ENCODE measurements at regions not wholly inside any gene's neighbourhood (a gene's known extent, or its start where the extent isn't known, plus 50 kb on each side); places are given as distances from the start of the nearest gene placed in this dataset.

DNA sequence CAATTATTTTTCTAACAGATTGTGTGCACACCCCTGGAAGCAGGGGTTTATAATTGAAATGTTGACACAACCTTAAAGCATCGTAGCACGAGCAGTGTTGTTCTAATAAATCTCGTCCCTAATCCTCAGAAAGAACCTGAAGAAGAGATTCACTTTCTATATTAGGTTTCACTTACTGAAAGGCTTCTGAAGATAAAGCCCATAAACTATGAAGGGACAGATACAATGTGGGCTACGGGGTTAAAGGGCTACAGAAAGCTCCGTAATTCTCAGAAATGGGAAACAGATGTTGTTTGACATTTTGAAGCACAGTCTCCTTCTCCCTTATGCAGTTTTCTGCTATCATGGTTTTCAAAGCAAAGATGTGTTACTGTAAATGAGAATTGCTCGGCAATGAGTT is 479.6 kb downstream of the GATA3 start:
- DNase-seq (ENCODE audit: low read depth, low spot score), result no peak
- no peak overlapping the region for H3K4me3 ChIP-seq (ENCODE audit: low read length)

DNA sequence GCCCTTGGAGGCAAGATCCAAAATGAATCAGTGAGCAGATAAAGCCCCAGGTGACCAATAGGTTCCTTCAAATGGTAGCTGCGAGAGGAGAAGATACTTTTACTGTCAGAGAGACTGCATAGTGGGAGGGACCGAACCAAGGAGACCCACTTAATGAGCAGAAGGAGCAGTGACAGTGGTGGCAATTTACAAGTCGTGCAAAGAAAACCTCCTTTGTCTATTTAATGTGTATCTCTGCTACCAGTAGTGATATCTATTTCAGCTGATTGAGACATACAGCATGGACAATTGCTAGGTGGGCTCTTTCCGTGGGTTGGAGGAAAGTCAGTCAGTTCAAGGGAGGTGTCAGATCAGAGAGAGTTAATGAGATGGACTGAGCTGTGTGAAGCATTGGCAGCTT is 480.4 kb downstream of the GATA3 start:
- DNase-seq (ENCODE audit: low read depth, low spot score), result no peak
- no peak overlapping the region for H3K4me3 ChIP-seq (ENCODE audit: low read length)

DNA sequence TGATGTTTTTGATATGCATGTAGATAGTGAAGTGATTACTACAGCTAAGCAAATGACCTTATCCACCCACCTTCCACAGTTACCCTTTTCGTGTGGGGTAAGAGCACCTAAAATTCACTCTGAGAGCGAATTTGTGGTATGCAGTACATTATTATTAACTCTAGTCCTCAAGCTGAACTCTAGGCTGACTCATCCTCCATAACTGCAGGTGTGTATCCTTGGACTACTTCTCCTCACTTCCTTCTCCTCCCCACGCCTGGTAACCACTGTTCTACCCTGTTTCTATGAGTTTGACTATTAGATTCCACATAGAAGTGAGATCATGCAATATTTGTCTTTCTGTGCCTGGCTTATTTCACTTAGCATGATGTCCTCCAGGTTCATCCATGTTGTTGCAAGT is 484.6 kb downstream of the GATA3 start:
- H3K4me3 ChIP-seq (ENCODE audit: low read length), result no peak overlapping the region
- no peak for DNase-seq (ENCODE audit: low read depth, low spot score)

DNA sequence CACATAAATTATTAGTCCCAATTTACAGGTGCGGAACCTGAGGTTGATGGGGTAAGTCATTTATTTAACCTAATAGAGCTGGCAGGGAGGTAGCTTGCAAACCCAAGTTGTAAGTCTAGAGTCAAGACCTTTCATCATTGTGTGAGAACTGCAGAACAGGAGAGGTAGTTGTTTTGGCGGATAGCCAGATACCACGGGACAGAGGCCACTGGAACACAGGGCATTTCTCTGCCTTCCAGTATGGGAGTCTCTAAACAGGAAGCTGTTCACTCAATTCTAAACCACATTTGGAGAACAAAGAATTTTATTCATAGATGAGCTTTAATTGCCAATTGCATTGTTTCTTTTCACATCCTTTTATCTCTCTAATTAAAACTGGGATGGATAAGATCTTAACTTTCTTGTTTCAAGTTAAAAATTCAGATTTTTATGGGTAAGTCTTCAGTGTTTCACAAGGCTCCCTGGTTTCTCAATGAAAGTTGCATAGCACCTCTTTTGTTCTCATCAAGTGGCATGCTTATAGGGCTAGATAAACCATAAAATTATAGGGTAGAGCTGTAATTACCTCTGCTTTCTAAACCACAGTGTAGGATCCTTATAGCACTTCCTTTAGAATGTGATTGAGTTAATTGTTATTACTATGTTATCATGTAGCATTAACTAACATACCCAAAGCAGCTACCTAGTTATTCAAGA is 489.0 kb downstream of the GATA3 start:
- peak; percentile 40 for DNase-seq (ENCODE audit: low read depth, low spot score)
- H3K4me3 ChIP-seq (ENCODE audit: low read length), result no peak overlapping the region

DNA sequence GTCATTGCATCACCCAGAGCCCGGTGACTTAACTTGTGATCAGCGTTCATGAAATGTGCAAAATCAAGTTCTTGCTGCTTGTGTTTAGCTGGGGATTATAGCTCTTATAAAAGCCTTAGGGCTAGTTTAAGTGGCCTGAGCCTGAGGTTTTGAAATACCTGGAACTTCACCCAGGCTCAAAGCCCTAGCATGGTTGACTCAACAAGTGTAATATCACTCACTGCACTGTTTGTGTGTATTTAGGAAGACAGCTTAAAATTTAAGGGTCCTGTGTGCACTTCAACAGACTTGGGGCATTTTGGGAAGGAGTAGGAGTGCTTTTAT is 489.5 kb downstream of the GATA3 start:
- DNase-seq (ENCODE audit: low read depth, low spot score), result no peak
- no peak overlapping the region for H3K4me3 ChIP-seq (ENCODE audit: low read length)

DNA sequence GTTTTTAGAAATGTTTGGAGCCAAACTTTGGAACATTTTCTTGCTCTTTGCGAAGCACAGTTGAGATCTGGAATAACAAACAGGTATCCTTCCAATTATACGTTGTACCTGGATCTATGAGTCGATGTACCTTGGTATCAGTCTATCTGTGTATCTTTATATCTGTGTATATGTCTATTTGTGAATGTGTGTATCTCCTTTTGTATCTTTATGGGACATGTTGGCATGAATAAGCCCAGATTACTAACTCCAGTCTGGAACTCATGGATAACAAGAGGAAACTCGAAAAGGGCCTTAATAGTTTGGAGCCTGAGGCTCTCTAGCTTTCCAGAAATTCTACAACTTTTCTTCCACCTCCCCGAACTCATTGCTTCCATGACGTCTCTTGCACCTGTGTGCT is 490.0 kb downstream of the GATA3 start:
- no peak for DNase-seq (ENCODE audit: low read depth, low spot score)
- H3K4me3 ChIP-seq (ENCODE audit: low read length), result no peak overlapping the region

DNA sequence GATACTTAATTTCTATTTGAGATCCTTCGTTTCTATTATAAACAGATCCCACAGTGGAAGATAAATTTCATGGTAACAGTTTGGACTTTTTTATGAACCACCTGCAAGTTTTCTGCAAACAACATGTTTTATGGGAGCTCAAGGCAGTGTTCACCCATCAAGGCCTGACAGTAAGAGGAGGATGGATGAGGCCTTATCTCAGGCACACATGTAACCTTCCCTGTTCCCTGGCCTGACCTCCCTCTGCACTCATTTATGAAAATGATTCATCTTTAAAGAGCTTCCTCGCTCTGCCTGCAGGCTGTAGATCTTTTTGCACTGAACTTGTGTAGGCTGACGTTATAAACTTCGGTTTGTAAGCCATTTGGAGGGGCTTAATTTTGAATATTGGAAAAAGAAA is 500.1 kb downstream of the GATA3 start:
- H3K4me3 ChIP-seq (ENCODE audit: low read length), result no peak overlapping the region

DNA sequence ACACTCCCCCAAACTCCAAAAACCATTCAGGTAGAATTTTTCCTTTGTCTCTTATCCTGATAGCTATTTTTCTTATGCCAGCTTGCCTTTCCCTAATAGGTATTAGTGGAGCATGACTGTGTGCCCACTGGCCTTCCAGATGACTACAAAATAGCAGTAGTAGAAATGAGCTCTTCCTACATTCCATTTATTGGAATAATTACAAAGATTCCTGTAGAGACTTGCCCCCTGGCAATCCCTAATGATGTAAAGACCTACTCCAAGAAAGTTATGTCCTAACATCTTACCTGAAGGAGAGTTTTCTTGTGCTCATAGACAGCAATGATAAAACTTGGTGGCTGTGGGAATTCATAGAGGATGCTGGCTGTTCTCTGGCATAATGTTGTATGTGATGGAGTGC is 501.8 kb downstream of the GATA3 start:
- no peak for DNase-seq (ENCODE audit: low read depth, low spot score)
- H3K4me3 ChIP-seq (ENCODE audit: low read length), result no peak overlapping the region

More for the DNA sequence above, 500.1 kb downstream of the GATA3 start:
- no peak for DNase-seq (ENCODE audit: low read depth, low spot score)

DNA sequence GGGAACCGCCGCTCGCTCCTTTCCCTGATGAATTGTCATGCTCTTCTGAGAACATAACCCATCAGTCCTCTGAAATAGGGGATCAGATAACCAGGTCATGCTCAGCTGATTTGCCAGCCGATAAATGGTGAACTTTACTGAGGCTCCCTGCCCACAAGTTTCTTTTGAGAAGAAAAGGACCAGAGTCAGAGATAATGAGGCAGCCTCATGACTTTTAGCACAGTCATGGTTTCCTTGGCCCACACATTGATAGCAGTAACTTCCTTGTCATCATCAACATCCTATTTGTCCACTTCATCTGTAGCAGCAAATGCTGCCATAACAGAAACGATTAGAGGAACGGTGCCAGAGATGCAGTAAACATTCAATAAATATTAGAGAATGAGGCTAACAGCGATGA is 509.0 kb downstream of the GATA3 start:
- DNase-seq (ENCODE audit: low read depth, low spot score), result no peak
- no peak overlapping the region for H3K4me3 ChIP-seq (ENCODE audit: low read length)

DNA sequence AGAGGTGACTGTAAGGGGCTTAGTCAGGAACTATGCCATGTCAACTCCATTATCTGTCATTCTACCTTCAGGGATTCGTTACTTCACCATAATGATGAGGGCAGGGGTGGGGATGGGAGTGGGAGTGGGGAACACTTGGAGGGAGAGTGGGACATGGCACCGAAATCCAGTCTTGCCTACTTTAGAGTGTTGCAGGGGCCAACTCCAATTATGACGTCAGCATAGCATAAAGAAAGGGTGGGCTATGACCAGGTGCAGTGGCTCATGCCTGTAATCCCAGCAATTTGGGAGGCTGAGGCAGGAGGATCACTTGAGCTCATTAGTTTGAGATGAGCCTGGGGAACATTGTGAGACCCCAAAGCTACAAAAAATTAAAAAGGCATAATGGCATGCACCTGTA is 512.2 kb downstream of the GATA3 start:
- no peak overlapping the region for H3K4me3 ChIP-seq (ENCODE audit: low read length)
- no peak for DNase-seq (ENCODE audit: low read depth, low spot score)

DNA sequence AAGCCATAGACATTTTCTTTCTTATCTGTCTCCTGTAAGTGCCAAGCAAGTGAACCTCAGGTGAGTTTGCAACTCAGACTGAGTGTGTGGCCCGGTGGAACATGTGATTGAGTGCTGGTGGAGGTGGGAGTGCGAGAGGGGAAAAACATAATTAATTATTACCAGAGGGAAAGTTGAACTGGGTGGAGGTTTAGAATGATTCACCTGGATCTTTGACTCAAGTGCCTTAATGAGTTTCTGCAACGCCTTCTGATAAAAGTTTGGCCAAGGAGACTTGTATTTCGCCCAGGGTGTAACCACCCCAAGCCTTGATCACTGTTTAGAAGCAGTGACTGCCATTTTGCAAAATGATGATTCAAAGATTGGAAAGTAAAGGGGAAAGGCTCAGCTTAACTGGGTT is 513.9 kb downstream of the GATA3 start:
- no peak overlapping the region for H3K4me3 ChIP-seq (ENCODE audit: low read length)
- no peak for DNase-seq (ENCODE audit: low read depth, low spot score)

DNA sequence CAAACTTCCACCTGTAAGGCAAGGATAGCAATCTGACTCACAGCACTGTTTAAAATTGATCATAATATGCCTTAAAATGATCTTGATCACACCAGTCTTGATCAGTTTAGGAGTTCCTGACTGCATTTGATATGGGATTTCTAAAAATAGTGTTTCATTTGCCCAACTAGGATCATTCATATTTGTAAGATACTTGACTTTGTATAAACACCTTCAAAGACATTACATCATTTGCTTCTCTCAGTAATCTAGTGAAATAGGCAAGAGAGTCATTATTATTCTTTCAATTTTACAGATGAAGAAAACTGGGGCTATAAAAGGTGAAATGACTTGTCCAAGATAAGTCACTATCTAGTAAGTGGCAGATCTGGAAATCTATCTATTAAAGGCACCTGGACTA is 521.1 kb downstream of the GATA3 start:
- no peak overlapping the region for H3K4me3 ChIP-seq (ENCODE audit: low read length)
- no peak for DNase-seq (ENCODE audit: low read depth, low spot score)

DNA sequence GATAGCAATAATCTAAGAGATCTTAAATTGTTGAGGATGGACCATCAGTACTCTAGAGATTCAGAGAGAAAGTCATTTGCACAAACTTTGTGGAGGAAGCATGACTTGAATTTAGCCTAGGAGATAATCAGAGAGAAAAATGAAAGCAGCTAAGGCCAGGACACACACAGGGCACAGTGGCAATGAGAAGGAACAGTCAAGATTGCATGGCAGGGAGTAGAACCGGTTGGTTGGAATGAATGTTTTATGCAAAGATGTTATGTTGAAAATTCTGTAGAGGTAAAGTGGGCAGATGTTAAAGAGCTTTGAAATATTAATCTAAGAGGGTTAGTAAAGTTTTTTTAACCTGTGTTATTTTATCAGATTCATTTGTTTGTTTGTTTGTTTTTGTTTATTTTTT is 521.8 kb downstream of the GATA3 start:
- DNase-seq (ENCODE audit: low read depth, low spot score), result no peak
- no peak overlapping the region for H3K4me3 ChIP-seq (ENCODE audit: low read length)

DNA sequence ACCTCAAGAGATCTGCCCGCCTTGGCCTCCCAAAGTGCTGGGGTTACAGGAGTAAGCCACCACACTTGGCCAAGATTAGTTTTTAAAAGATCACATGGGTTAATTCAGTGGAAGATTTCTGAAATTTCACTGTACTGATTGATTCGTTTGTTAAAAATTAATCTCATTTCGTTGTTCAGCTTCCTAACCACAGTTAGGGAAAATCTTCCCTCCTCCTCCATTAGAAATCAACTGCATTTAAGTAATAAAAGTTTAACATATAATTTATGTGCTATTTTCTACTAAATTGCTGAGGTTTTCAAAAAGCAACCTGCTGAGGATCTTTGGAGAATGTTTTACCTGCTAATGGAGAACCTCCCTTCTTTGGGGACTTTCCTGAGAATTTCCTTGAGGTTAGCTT is 522.4 kb downstream of the GATA3 start:
- DNase-seq (ENCODE audit: low read depth, low spot score), result no peak
- no peak overlapping the region for H3K4me3 ChIP-seq (ENCODE audit: low read length)

DNA sequence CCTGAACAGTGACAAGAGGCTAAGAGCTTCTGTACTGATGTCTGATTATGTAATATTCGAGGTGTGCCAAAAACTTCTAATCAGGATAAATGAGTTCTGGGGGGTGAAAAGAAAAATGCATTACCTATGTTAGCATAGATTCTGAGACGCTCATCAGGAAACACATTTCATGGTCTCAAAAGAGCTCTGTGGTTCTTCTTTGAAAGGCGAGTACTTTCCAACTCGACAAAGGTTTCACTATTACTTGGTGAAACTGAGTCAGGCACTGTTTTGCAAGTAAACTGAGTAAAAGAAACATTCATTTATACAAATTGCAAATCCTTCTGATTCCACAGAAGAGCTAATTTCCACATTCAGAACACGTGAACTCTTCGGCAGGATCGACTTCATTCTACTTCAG is 523.2 kb downstream of the GATA3 start:
- no peak overlapping the region for H3K4me3 ChIP-seq (ENCODE audit: low read length)
- DNase-seq (ENCODE audit: low read depth, low spot score), result no peak

DNA sequence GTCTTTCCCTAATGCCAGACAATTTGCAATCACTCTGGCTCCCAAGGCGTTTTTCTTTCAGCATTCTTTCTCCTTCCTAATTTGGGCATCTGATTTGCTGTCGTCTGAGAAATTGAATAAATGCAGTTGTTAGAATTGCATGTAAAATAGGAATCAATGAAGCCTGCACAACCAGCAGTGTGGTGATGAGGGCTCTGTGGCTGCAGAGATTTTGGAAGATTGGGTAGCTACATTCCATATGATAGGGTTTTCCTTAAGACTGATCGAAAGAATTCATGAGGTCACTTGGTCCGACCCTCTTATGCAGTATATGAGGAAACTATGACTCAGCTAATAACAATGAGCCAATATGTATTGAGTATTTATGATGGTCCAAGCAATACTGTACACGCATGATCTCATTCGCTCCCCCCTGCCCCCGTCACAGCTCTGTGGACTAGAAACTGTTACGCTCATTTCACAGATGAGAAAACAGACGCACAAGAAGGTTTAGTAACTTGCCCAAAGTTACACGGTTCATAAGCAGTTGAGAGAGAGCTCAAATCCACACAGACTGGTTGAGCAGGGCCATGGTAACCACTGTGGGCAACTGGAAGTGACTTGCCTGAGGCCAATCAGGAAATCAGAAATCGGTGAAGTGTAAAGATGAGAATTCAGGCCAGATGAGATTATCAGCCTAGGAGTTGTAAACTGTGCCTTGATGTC is 527.2 kb downstream of the GATA3 start:
- no peak for DNase-seq (ENCODE audit: low read depth, low spot score)
- no peak overlapping the region for H3K4me3 ChIP-seq (ENCODE audit: low read length)

DNA sequence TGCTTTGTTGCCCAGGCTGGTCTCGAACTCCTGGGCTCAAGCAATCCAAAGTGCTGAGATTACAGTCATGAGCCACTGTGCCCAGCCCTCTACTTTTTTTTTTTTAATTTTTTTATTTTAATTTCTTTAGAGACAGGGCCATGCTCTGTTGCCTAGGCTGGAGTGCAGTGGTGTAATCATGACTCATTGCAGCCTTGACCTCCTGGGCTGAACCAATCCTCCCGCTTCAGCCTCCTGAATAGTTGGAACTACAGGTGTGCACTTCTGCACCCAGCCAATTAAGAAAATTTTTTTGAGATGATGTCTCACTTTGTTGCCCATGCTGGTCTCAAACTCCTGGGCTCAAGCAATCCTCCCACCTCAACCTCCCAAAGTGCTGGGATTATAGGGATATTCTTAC is 528.6 kb downstream of the GATA3 start:
- DNase-seq (ENCODE audit: low read depth, low spot score), result no peak

DNA sequence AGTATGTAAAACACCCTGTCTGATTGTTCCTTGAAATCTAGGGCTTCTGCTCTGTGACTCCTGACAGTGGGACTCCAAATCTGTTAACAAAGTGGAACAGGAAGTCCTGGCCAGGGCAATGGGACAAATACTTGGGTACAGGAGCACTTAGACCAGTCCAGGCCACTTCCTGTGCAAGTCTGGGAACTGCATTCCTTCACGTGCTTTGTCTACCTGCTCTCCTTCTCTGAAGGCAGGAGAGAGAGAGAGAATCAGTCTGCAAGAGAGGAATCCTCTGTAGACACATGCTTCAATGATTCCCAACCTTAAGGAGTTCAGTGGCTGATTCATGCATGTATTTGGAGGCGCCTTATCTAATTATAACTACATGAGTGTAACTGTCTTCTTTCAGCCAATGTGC is 530.2 kb downstream of the GATA3 start:
- DNase-seq (ENCODE audit: low read depth, low spot score), result no peak
- no peak overlapping the region for H3K4me3 ChIP-seq (ENCODE audit: low read length)

More for the DNA sequence above, 528.6 kb downstream of the GATA3 start:
- H3K4me3 ChIP-seq (ENCODE audit: low read length), result no peak overlapping the region

DNA sequence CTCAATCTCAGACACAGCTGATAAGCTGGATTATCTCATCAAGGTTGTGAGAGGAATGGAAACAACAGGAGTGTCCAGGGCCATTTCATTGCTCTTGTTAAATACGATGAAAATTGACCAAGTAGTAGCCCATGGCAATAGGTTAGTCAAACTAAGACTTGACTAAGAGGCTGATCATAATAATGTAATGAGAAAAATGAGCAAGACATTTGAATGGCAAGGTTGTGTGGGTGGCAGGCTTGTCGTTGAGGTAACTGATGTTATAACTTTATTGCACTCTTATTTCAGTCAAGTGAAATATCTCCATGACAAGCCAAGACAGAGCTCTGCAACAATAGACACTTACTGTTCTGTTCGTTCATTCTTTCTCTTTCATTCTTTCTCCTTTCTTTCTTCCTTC is 532.0 kb downstream of the GATA3 start:
- DNase-seq (ENCODE audit: low read depth, low spot score), result no peak

DNA sequence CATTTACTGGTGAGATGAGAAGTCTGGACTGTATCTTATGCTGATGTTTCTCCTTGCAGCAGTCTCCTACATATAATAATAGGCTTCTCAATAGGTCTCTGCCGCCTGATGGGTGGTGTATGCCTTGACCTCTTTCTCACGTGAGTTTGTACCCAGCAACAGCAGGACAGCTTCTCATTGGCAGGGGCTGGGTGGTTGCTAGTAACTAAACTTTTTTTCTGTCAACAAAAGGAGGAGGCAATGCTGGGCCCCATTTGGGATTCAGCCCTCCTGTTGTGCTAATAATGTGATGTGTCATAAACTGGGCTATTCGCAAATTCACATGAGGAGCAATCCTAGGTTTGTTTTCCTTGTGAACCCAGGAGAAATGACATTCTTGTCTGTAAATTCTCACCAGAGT is 533.6 kb downstream of the GATA3 start:
- no peak for DNase-seq (ENCODE audit: low read depth, low spot score)
- no peak overlapping the region for H3K4me3 ChIP-seq (ENCODE audit: low read length)

More for the DNA sequence above, 532.0 kb downstream of the GATA3 start:
- H3K4me3 ChIP-seq (ENCODE audit: low read length), result no peak overlapping the region

DNA sequence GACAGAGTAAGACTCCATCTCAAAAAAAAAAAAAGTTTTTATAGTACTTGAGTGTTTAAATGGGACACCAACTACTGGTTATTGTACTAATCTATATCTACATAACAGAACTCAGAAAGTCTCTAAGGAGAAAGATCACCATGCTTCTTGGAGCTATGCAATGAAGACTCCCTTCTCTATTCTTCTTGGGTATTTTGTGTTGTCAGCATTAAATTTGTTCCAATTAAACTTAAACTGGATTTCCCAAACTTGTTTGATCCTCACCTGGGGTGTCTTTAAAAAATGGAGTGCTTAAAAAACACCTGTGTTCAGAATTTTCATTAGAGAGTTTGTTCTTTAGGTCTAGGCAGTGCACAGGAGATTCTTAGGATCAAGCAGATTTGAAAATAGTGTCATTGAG is 536.0 kb downstream of the GATA3 start:
- DNase-seq (ENCODE audit: low read depth, low spot score), result no peak
- no peak overlapping the region for H3K4me3 ChIP-seq (ENCODE audit: low read length)
